ENCODE measurements at regions not wholly inside any gene's neighbourhood (a gene's known extent, or its start where the extent isn't known, plus 50 kb on each side); places are given as distances from the start of the nearest gene placed in this dataset.

GRCh38 chr6:17227403-17227802 lies 53.8 kb upstream of the RBM24 start:
- Mint-ChIP-seq H3K9me3 (peaks cover 9 to 13% of the 10 kb centered on the region in 2 experiments), H3K36me3 (ENCODE audit: insufficient read depth in 1 of 3, low read depth in 3 of 3) (peaks cover 0 to 12% (median 7%) of the 10 kb centered on the region in 3 experiments; a peak in 3 of 7 replicates), H3K27me3 (ENCODE audit: low read depth) (no peaks in the 10 kb centered on the region; the same call in 1 of the 2 replicates), H3K4me1 (peaks cover 4 to 11% of the 10 kb centered on the region in 2 experiments; a peak in 2 of 4 replicates), H3K4me3 (no peak overlapping the region), H3K27ac (no peak overlapping the region)
- H3K23me2 ChIP-seq (ENCODE audit: insufficient read length, low read depth, low read length, poor library complexity, severe bottlenecking), result no peaks in the 10 kb centered on the region
- no peaks in the 10 kb centered on the region for H3K9me3 ChIP-seq (ENCODE audit: control insufficient read depth, low read depth, low read length)
- no peak overlapping the region for H2BK5ac ChIP-seq (ENCODE audit: insufficient read length, low read length)
- no peak overlapping the region for H2AK5ac ChIP-seq (ENCODE audit: insufficient read length, low read length)
- H2BK120ac ChIP-seq (ENCODE audit: low read depth, low read length, poor library complexity, severe bottlenecking), result no peak overlapping the region
- TF ChIP-seq, protein P1, sequence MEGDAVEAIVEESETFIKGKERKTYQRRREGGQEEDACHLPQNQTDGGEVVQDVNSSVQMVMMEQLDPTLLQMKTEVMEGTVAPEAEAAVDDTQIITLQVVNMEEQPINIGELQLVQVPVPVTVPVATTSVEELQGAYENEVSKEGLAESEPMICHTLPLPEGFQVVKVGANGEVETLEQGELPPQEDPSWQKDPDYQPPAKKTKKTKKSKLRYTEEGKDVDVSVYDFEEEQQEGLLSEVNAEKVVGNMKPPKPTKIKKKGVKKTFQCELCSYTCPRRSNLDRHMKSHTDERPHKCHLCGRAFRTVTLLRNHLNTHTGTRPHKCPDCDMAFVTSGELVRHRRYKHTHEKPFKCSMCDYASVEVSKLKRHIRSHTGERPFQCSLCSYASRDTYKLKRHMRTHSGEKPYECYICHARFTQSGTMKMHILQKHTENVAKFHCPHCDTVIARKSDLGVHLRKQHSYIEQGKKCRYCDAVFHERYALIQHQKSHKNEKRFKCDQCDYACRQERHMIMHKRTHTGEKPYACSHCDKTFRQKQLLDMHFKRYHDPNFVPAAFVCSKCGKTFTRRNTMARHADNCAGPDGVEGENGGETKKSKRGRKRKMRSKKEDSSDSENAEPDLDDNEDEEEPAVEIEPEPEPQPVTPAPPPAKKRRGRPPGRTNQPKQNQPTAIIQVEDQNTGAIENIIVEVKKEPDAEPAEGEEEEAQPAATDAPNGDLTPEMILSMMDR (conservative IDR thresholded peaks at IDR 0.05), result no peak
- H3K18ac ChIP-seq (ENCODE audit: insufficient read length, low read depth, low read length), result no peak overlapping the region
- H3K4me2 ChIP-seq (ENCODE audit: insufficient read depth, insufficient read length, low read length), result no peak overlapping the region
- H2AFZ ChIP-seq (ENCODE audit: low read length), result peak overlapping the region; percentile 40
- no peaks in the 10 kb centered on the region for H3K4me1 ChIP-seq (ENCODE audit: insufficient read depth, low read length)
- no peaks in the 10 kb centered on the region for H3K79me2 ChIP-seq (ENCODE audit: insufficient read depth, low read length)
- no peak overlapping the region for H3K14ac ChIP-seq (ENCODE audit: insufficient read depth, low read length)
- H3K9ac ChIP-seq (ENCODE audit: extremely low read depth, insufficient read length, low read length), result no peak overlapping the region
- no peaks in the 10 kb centered on the region for H4K20me1 ChIP-seq (ENCODE audit: control insufficient read depth, insufficient read depth, insufficient read length)
- no peak overlapping the region for H3T11ph ChIP-seq (ENCODE audit: low read length)
- no peak overlapping the region for H3K23ac ChIP-seq (ENCODE audit: insufficient read length, low read depth, low read length)
- WGBS (ENCODE audit: extremely low coverage, insufficient read length, low lambda C conversion rate), result no CpG with 5 or more reads among the region's 4 CpGs
- H2BK15ac ChIP-seq (ENCODE audit: low read depth, low read length), result no peak overlapping the region
- no peak overlapping the region for H4K5ac ChIP-seq (ENCODE audit: insufficient read length, low read depth, low read length)
- no peak overlapping the region for H4K91ac ChIP-seq (ENCODE audit: insufficient read length, low read depth, low read length)
- H3K4ac ChIP-seq (ENCODE audit: low read depth, low read length), result no peak overlapping the region
- H2BK20ac ChIP-seq (ENCODE audit: low read depth, low read length, poor library complexity, severe bottlenecking), result no peak overlapping the region
- no peak overlapping the region for H3K56ac ChIP-seq (ENCODE audit: insufficient read length, low read depth, low read length)
- no peaks in the 10 kb centered on the region for H3K27me3 ChIP-seq (ENCODE audit: insufficient read depth, low read length)
- H3K27ac ChIP-seq (ENCODE audit: insufficient read length, low read depth, low read length), result no peak overlapping the region
- H3K79me1 ChIP-seq (ENCODE audit: insufficient read depth, low read depth, low read length, poor library complexity, severe bottlenecking), result no peaks in the 10 kb centered on the region
- no peak for DNase-seq
- no peak overlapping the region for H2BK12ac ChIP-seq (ENCODE audit: insufficient read length, low read depth, low read length)
- H4K8ac ChIP-seq (replicated peaks; ENCODE audit: insufficient read length, low read depth, low read length), result no peak overlapping the region

Measured in H9 (cell line).